Stimulated activated naive CD4-positive, alpha-beta T cell treated with Interleukin-2 at 50 U/mL for 16 hours (primary cell): ENCODE measurements at regions not wholly inside any gene's neighbourhood (a gene's known extent, or its start where the extent isn't known, plus 50 kb on each side); places are given as distances from the start of the nearest gene placed in this dataset.
"Not testable (repeated sequence)": the region's sequence is repeated elsewhere in the genome, so short reads cannot be mapped to it uniquely, and the experiment has no call there.

Experiments used
- DNase-seq: peaks from one replicate; lab custom pipeline; 2025; lab: John Stamatoyannopoulos, UW

- DNase-seq, result no peak
These were observed 469.8 kb upstream of the ZEB2 start for GRCh38 chr2:144989579-144990270.

DNA sequence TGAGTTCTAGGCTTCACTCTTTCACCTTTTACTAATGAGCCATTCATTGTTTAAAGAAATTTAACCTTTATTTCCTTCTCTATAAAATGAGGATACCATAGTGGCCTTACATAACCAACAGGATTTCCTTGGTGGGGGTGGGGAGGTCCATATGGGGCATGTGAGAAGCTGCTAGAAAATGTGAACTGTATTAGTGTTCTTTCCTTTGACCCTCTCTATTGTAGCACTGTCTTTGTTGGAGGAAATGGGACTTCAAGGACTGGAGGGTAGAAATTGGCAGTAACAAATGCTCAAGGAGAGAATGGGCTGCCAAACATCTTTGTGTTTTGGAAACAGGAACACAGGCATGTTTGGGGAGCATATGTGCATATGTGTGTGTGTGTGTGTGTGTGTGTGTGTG is 468.7 kb upstream of the ZEB2 start:
- DNase-seq, result no peak

DNA sequence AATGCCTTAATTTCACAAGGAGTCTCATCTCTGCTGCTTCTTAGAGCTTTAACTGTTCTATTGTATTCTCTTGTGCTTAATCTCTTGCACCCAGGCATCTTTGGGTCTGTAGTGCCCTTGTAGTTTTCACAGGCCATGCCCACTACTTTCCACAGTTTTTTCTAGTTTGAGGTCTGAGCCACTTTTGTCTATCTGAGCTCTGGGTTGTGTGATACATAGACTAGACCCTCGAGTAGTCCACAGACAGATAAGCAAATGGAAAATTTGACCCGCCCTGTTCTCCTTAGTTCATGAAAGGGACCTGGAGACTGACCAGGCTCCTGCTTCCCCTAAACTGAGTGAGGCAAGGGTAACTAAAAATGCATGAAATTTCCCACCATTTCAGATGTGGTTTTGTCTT is 466.8 kb upstream of the ZEB2 start:
- no peak for DNase-seq

- no peak for DNase-seq
These were observed 464.1 kb upstream of the ZEB2 start for GRCh38 chr2:144984038-144984437.

GRCh38 chr2:144983107-144983506 is 463.2 kb upstream of the ZEB2 start:
- DNase-seq, result no peak

DNA sequence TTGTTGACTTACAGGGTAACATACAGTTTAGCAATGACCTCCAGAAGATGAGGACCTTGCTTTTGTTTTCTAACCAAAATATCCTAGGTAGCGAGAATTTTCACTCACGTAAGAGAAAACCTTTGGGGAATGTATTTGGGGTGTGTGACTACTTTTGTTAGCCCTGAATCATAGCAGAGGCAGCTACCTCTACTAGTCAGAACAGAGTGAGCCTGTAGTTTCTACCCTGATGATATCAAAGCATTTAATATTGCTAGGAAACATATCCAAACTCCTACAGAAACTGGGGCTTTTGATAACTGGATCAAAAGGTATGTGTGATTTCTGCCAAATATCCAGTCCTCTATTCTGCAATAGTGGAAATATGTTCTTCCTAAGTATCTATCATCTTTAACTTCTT is 462.6 kb upstream of the ZEB2 start:
- DNase-seq, result no peak

GRCh38 chr2:144975881-144976280 is 456.0 kb upstream of the ZEB2 start:
- DNase-seq, result no peak

DNA sequence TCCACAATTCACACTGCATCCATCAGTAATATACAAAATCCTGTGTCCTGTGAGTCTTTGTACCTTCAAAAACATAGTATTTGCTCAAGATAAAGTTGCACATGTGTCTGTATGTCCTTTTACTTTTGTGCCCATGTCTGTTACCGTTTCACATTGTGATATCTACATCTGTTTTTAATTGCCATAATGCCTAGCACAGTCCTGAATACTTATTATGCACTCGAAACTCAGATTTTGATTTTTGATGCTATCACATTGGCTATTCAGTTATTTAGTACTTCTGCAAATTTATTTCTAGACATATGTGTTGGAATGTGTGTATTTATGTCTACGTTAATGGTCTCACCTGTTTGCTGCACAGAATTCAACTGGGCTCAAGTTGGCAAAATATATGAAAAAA is 452.8 kb upstream of the ZEB2 start:
- DNase-seq, result no peak

GRCh38 chr2:144971786-144972335 is 451.9 kb upstream of the ZEB2 start:
- no peak for DNase-seq

DNA sequence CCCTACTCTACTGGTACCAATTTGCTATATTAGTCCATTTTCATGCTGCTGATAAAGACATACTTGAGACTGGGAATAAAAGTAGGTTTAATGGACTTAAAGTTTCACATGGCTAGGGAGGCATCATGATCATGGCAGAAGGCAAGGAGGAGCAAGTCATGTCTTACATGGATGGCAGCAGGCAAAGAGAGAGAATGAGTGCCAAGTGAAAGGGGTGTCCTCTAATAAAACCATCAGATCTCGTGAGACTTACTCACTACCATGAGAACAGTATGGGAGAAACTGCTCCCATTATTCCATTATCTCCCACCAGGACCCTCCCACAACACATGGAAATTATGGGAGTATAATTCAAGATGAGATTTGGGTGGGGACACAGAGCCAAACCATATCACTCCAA is 450.5 kb upstream of the ZEB2 start:
- not testable (repeated sequence) for DNase-seq

DNA sequence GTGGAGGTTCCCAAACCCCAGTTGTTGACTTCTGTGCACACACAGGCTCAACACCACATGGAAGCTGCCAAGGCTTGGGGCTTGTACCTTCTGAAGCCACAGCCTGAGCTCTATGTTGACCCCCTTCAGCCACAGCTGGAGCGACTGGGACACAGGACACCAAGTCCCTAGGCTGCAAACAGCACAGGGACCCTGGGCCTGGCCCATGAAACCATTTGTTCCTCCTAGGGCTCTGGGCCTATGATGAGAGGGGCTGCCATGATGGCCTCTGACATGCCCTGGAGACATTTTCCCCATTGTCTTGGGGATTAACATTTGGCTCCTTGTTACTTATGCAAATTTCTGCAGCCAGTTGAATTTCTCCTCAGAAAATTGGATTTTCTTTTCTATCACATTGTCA is 449.6 kb upstream of the ZEB2 start:
- DNase-seq, result not testable (repeated sequence)

DNA sequence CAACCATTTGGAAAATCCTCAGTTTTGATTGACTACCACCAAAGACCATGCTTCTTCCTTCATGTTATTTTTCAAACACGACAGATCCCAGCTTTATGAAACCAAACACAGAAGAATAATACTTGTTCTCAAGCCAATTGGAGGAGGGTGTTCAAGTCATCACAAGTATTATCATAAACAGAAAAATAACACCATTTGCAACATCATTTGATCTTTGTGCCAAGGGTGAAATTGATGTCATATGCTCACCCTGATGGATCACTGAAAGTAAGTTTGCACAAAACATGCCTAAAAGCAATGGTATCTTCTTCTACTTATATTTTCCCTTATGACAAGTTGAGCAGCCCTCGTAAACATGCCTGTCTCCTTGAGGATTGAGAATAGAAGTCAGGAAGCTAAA is 448.0 kb upstream of the ZEB2 start:
- no peak for DNase-seq

DNA sequence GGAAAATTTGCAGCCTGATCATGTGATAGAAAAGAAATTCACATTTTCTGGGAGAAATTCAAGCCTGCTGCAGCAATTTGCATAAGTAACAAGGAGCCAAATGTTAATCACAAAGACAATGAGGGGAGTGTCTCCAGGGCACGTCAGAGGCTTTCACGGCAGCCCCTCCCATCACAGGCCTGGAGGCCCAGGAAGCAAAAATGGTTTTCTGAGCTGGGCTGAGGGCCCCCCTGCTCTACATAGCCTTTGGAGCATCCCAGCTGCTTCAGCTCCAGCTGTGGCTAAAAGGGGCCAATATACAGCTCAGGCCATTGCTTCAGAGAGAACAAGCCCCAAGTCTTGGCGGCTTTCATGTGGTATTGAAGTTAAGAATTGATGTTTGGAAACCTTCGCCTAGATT is 445.3 kb upstream of the ZEB2 start:
- no peak for DNase-seq

DNA sequence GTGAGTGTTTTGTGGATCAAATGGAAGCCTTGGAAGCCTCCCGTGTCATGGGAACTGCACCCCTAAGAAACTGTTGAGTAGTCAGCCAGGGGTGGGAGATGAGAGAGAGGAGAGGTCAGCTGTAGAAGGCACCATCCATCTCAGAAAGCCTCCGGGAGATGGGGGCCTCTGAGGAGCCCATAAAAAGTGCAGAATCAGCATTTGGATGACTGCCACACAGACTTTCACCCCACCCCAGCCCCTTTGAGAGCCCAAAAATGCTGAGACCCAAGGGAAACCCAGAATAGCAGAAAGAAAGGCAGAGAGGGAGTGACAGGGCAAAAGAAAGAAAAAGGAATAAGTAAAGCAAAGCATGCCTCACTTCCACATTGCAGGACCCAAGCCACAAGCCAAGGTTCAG is 443.1 kb upstream of the ZEB2 start:
- DNase-seq, result no peak

DNA sequence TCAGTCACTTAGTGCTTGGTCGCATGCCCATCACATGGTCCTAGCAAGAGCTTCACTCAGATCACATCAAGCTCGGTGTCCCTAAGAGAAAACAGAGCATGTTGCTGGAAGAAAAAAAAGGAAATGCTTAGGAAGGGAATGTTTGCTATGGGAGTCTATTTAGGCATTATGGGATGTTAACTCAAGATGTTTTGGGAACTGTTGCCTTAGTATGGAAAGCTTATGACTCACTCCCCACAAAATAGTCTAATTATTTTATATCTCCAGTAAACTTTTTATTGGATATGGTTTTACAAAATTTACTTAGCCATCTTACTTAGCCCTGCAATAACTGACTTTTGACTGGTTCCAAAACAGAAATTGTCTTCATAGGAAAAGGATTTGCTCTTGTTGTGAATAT is 439.5 kb upstream of the ZEB2 start:
- DNase-seq, result no peak

- DNase-seq, result no peak
These were observed 431.1 kb upstream of the ZEB2 start for GRCh38 chr2:144950899-144951560.

- no peak for DNase-seq
These were observed 428.4 kb upstream of the ZEB2 start for GRCh38 chr2:144948205-144948855.

GRCh38 chr2:144947709-144948037 is 427.8 kb upstream of the ZEB2 start:
- no peak for DNase-seq

GRCh38 chr2:144946263-144946662 is 426.3 kb upstream of the ZEB2 start:
- no peak for DNase-seq

DNA sequence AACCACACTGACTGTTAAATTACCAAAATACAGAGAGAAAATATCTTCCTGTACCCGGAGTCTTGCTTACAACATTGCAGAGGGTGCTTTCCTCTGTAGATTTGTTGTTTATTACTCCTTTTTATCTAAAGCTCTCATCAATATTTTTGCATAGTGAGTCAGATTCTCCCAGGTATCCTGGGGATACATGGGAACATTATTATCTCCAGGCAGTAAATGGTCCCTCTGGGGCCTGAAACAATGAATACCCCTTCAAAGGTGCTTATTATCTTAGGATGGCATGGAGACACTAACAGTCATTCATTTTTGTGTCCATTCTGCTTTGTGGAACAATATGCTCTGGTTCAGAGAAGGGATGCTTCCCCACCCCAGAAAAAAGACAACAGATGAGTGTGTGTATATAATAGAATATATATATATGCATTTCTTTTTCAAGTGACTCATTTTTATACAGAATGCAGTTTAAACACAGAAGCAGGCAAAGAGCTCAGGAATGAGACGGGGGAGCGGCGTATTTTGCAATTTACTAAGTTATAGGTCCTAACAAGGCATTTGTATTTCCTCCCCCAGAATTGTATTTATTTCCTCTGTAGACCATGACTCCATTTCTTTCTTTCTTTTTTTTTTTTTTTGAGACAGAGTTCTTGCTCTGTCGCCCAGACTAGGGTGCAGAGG is 424.8 kb upstream of the ZEB2 start:
- DNase-seq, result no peak

GRCh38 chr2:144943986-144944385 is 424.1 kb upstream of the ZEB2 start:
- DNase-seq, result no peak

DNA sequence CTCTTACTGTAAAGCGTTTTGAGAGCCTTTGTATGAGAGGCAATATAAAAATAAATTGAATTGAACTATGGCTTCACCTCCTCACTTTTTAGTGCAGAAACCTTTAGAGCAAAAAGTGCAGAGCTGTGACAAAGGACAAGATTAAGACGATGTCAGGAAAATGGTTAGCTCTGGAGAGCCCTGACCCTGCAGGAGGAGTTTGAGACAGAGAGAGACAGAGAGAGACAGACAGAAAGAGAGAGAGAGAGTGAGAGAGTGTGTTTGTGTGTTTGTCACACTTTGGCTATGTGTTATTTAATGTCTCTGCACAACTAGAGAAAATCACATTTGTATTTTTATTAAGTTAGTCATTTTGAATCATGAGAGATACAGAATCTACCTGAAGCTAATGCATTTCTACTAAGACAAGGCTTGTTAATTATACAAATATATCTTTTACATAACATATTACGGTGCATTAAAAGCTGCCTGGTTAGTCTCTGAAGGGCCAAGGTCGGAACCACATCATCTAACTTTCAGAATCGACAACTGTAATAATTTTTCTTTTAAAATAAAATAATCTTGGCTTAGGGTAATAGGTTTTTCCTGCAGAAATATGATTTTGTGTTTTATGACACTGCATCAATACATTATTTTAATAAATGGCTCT is 423.5 kb upstream of the ZEB2 start:
- DNase-seq, result no peak
